Trophoblast cell (in vitro differentiated cells and primary cell): ENCODE measurements at regions not wholly inside any gene's neighbourhood (a gene's known extent, or its start where the extent isn't known, plus 50 kb on each side); places are given as distances from the start of the nearest gene placed in this dataset.

Experiments used
- DNase-seq, 2 donors: peaks; one replicate each; pipeline ENCODE4 v3.0.0-alpha.2; 2016
- H2AFZ ChIP-seq: 2 replicates; pipeline ENCODE4 v1.6.1; 2013; ENCODE audit warnings: low read length, moderate library complexity, mild to moderate bottlenecking; ENCODE audit not compliant: insufficient read depth, poor library complexity
- H2AK5ac ChIP-seq: 2 replicates; pipeline ENCODE4 v1.6.1; 2013; ENCODE audit warnings: mild to moderate bottlenecking, low read length
- H2BK120ac ChIP-seq: 2 replicates; pipeline ENCODE4 v1.6.1; 2013; ENCODE audit warnings: low read length, mild to moderate bottlenecking, moderate library complexity; ENCODE audit not compliant: insufficient read depth, poor library complexity
- H2BK12ac ChIP-seq: 2 replicates; pipeline ENCODE4 v1.6.1; 2013; ENCODE audit warnings: mild to moderate bottlenecking, low read length, moderate library complexity
- H2BK5ac ChIP-seq: 2 replicates; pipeline ENCODE4 v1.6.1; 2013; ENCODE audit warnings: low read length, low read depth, moderate library complexity, mild to moderate bottlenecking; ENCODE audit not compliant: poor library complexity
- H3K14ac ChIP-seq: 2 replicates; pipeline ENCODE4 v1.6.1; 2013; ENCODE audit warnings: mild to moderate bottlenecking, low read length
- H3K18ac ChIP-seq: 2 replicates; pipeline ENCODE4 v1.6.1; 2013; ENCODE audit warnings: mild to moderate bottlenecking, low read length
- H3K23ac ChIP-seq: 2 replicates; pipeline ENCODE4 v1.6.1; 2013; ENCODE audit warnings: low read length
- H3K27ac ChIP-seq: 2 replicates; pipeline ENCODE4 v1.5.1; 2013; ENCODE audit warnings: low read depth, mild to moderate bottlenecking, inconsistent platforms, low read length, moderate library complexity
- H3K27me3 ChIP-seq: 2 replicates; pipeline ENCODE4 v1.6.1; 2013; ENCODE audit warnings: inconsistent platforms, mild to moderate bottlenecking, low read length, moderate library complexity; ENCODE audit not compliant: insufficient read depth
- H3K36me3 ChIP-seq, 2 experiments: 1 replicate in 1 of 2; 2 replicates in 1 of 2; pipeline ENCODE4 v1.6.1; 2013; ENCODE audit warnings: low read length in 2 of 2, mild to moderate bottlenecking in 2 of 2, moderate library complexity in 1 of 2; ENCODE audit not compliant: insufficient read depth in 2 of 2, control insufficient read depth in 1 of 2
- H3K4ac ChIP-seq: 2 replicates; pipeline ENCODE4 v1.6.1; 2013; ENCODE audit warnings: low read depth, mild to moderate bottlenecking, low read length, moderate library complexity
- H3K4me1 ChIP-seq, 2 experiments: 1 replicate in 1 of 2; 2 replicates in 1 of 2; pipeline ENCODE4 v1.6.1; 2013; ENCODE audit warnings: low read length in 2 of 2, mild to moderate bottlenecking in 2 of 2, moderate library complexity in 1 of 2; ENCODE audit not compliant: insufficient read depth in 2 of 2, control insufficient read depth in 1 of 2
- H3K4me2 ChIP-seq: 2 replicates; pipeline ENCODE4 v1.6.1; 2013; ENCODE audit warnings: inconsistent platforms, mild to moderate bottlenecking, low read length, moderate library complexity
- H3K4me3 ChIP-seq: 2 replicates; pipeline ENCODE4 v1.5.1; 2013; ENCODE audit warnings: mild to moderate bottlenecking, low read depth, low read length, inconsistent platforms
- H3K79me1 ChIP-seq: one replicate; pipeline ENCODE4 v1.6.1; 2013; ENCODE audit warnings: low read length
- H3K79me2 ChIP-seq: 2 replicates; pipeline ENCODE4 v1.6.1; 2013; ENCODE audit warnings: low read length, mild to moderate bottlenecking; ENCODE audit not compliant: control insufficient read depth, insufficient read depth, poor library complexity
- H3K9ac ChIP-seq: 2 replicates; pipeline ENCODE4 v1.6.1; 2013; ENCODE audit warnings: mild to moderate bottlenecking, low read length
- H3K9me3 ChIP-seq: 2 replicates; pipeline ENCODE4 v1.6.1; 2013; ENCODE audit warnings: low read depth, mild to moderate bottlenecking, control low read depth, inconsistent platforms, low read length; ENCODE audit not compliant: insufficient read depth
- H4K12ac ChIP-seq: 2 replicates; pipeline ENCODE4 v1.6.1; 2013; ENCODE audit warnings: low read depth, mild to moderate bottlenecking, low read length, moderate library complexity
- H4K8ac ChIP-seq: 2 replicates; pipeline ENCODE4 v1.6.1; 2013; ENCODE audit warnings: low read depth, mild to moderate bottlenecking, low read length, moderate library complexity
- H4K91ac ChIP-seq: one replicate; pipeline ENCODE4 v1.6.1; 2013; ENCODE audit warnings: low read depth, mild to moderate bottlenecking, low read length, moderate library complexity
- WGBS: extraction: QIAGEN DNeasy Blood & Tissue Kit; methylation state at CpG from one replicate; pipeline ENCODE4 v1.1.7; 2013; ENCODE audit warnings: missing lambda C conversion rate; ENCODE audit not compliant: insufficient read length, insufficient coverage; ENCODE audit errors: extremely low coverage; 5-methylcytosine and 5-hydroxymethylcytosine counted together

- Histone ChIP-seq H3K9me3 (no peaks in the 10 kb centered on the region), H3K79me2 (no peaks in the 10 kb centered on the region), H2BK12ac (no peak overlapping the region), H3K27ac (no peak overlapping the region), H4K12ac (no peak overlapping the region), H2AK5ac (no peak overlapping the region), H3K14ac (no peak overlapping the region), H3K18ac (no peak overlapping the region), H2BK5ac (no peak overlapping the region), H2BK120ac (no peak overlapping the region), H3K23ac (no peak overlapping the region), H3K79me1 (no peaks in the 10 kb centered on the region), H4K91ac (no peak overlapping the region), H3K9ac (no peak overlapping the region), H3K4me2 (no peak overlapping the region), H2AFZ (no peak overlapping the region), H3K4ac (no peak overlapping the region), H3K27me3 (no peaks in the 10 kb centered on the region), H3K4me1 (peaks cover 0 to 2% of the 10 kb centered on the region in 2 experiments), H3K4me3 (no peak overlapping the region), H3K36me3 (no peaks in the 10 kb centered on the region), H4K8ac (no peak overlapping the region)
- WGBS, result no CpG with 5 or more reads among the region's 15 CpGs
- no peak for DNase-seq
Observed at GRCh38 chr18:25465152-25465732, 113.3 kb upstream of the ZNF521 start.

GRCh38 chr18:25464227-25464626, 112.3 kb upstream of the ZNF521 start:
- Histone ChIP-seq H2AFZ (no peak overlapping the region), H3K27me3 (no peaks in the 10 kb centered on the region), H3K4me1 (peaks cover 0 to 2% of the 10 kb centered on the region in 2 experiments), H3K14ac (no peak overlapping the region), H3K4me3 (no peak overlapping the region), H2BK5ac (no peak overlapping the region), H3K18ac (no peak overlapping the region), H3K79me2 (no peaks in the 10 kb centered on the region), H3K36me3 (no peaks in the 10 kb centered on the region), H4K8ac (no peak overlapping the region), H2AK5ac (no peak overlapping the region), H3K79me1 (no peaks in the 10 kb centered on the region), H3K4me2 (no peak overlapping the region), H3K9ac (no peak overlapping the region), H3K4ac (no peak overlapping the region), H2BK12ac (no peak overlapping the region), H3K27ac (no peak overlapping the region), H3K23ac (no peak overlapping the region), H4K91ac (no peak overlapping the region), H2BK120ac (no peak overlapping the region), H3K9me3 (no peaks in the 10 kb centered on the region), H4K12ac (no peak overlapping the region)
- DNase-seq, result no peak

- Histone ChIP-seq H3K18ac (no peak overlapping the region), H3K14ac (no peak overlapping the region), H3K4ac (no peak overlapping the region), H3K9me3 (no peaks in the 10 kb centered on the region), H3K9ac (no peak overlapping the region), H3K4me1 (peaks cover 0 to 2% of the 10 kb centered on the region in 2 experiments), H4K12ac (no peak overlapping the region), H3K4me3 (no peak overlapping the region), H4K91ac (no peak overlapping the region), H4K8ac (no peak overlapping the region), H3K79me2 (no peaks in the 10 kb centered on the region), H3K79me1 (no peaks in the 10 kb centered on the region), H2AK5ac (no peak overlapping the region), H3K36me3 (no peaks in the 10 kb centered on the region), H2AFZ (no peak overlapping the region), H3K4me2 (no peak overlapping the region), H2BK5ac (no peak overlapping the region), H3K27ac (no peak overlapping the region), H2BK120ac (no peak overlapping the region), H3K23ac (no peak overlapping the region), H3K27me3 (no peaks in the 10 kb centered on the region), H2BK12ac (no peak overlapping the region)
- DNase-seq, result no peak
- WGBS, result 100% methylated on average over 2 of the region's 4 CpGs
Observed at GRCh38 chr18:25463726-25464125, 111.8 kb upstream of the ZNF521 start.

GRCh38 chr18:25459814-25460213, 107.8 kb upstream of the ZNF521 start:
- Histone ChIP-seq H3K4me1 (no peaks in the 10 kb centered on the region), H3K18ac (no peak overlapping the region), H3K9me3 (no peaks in the 10 kb centered on the region), H3K79me1 (peaks cover 2% of the 10 kb centered on the region), H3K4me2 (no peak overlapping the region), H2BK5ac (no peak overlapping the region), H3K9ac (no peak overlapping the region), H3K27ac (no peak overlapping the region), H2AFZ (no peak overlapping the region), H3K27me3 (no peaks in the 10 kb centered on the region), H4K8ac (no peak overlapping the region), H3K4me3 (no peak overlapping the region), H3K4ac (no peak overlapping the region), H2BK120ac (no peak overlapping the region), H4K91ac (peak overlapping the region; percentile 35), H2BK12ac (no peak overlapping the region), H2AK5ac (no peak overlapping the region), H3K36me3 (no peaks in the 10 kb centered on the region), H3K23ac (no peak overlapping the region), H4K12ac (no peak overlapping the region), H3K79me2 (no peaks in the 10 kb centered on the region), H3K14ac (no peak overlapping the region)
- no CpG with 5 or more reads among the region's 1 CpG for WGBS
- no peak for DNase-seq
